H9 (cell line): ENCODE measurements at regions not wholly inside any gene's neighbourhood (a gene's known extent, or its start where the extent isn't known, plus 50 kb on each side); places are given as distances from the start of the nearest gene placed in this dataset.

Source experiments
- DNase-seq: peaks from one replicate; pipeline ENCODE4 v3.0.0-alpha.2; 2017
- H2AFZ ChIP-seq: one replicate; pipeline ENCODE4 v1.6.1; 2013; ENCODE audit warnings: mild to moderate bottlenecking, low read length, control low read depth, moderate library complexity
- H2AK5ac ChIP-seq: 2 replicates; pipeline ENCODE4 v1.6.1; 2013; ENCODE audit warnings: low read length, control low read depth, mixed read lengths; ENCODE audit not compliant: insufficient read length
- H2BK120ac ChIP-seq: one replicate; pipeline ENCODE4 v1.6.1; 2013; ENCODE audit warnings: low read depth, mild to moderate bottlenecking, low read length, control low read depth, inconsistent platforms; ENCODE audit not compliant: poor library complexity, severe bottlenecking
- H2BK12ac ChIP-seq: 2 replicates; pipeline ENCODE4 v1.6.1; 2013; ENCODE audit warnings: low read length, control low read depth, mixed read lengths, low read depth; ENCODE audit not compliant: insufficient read length
- H2BK15ac ChIP-seq: 2 replicates; pipeline ENCODE4 v1.6.1; 2013; ENCODE audit warnings: low read depth, low read length, control low read depth
- H2BK20ac ChIP-seq: one replicate; pipeline ENCODE4 v1.6.1; 2013; ENCODE audit warnings: low read depth, mild to moderate bottlenecking, low read length, control low read depth, inconsistent platforms; ENCODE audit not compliant: poor library complexity, severe bottlenecking
- H2BK5ac ChIP-seq: 2 replicates; pipeline ENCODE4 v1.6.1; 2013; ENCODE audit warnings: low read length, control low read depth, mixed read lengths; ENCODE audit not compliant: insufficient read length
- H3K14ac ChIP-seq: 2 replicates; pipeline ENCODE4 v1.6.1; 2013; ENCODE audit warnings: low read length, control low read depth; ENCODE audit not compliant: insufficient read depth
- H3K18ac ChIP-seq: 2 replicates; pipeline ENCODE4 v1.6.1; 2013; ENCODE audit warnings: low read depth, mild to moderate bottlenecking, mixed read lengths, low read length, control low read depth; ENCODE audit not compliant: insufficient read length
- H3K23ac ChIP-seq: 2 replicates; pipeline ENCODE4 v1.6.1; 2013; ENCODE audit warnings: low read length, control low read depth, mixed read lengths, low read depth; ENCODE audit not compliant: insufficient read length
- H3K23me2 ChIP-seq: 2 replicates; pipeline ENCODE4 v1.6.1; 2013; ENCODE audit warnings: low read depth, mild to moderate bottlenecking, mixed read lengths, low read length, control low read depth; ENCODE audit not compliant: insufficient read length, poor library complexity, severe bottlenecking
- H3K27ac ChIP-seq: 2 replicates; pipeline ENCODE4 v1.5.1; 2013; ENCODE audit warnings: low read length, control low read depth, mixed read lengths, low read depth; ENCODE audit not compliant: insufficient read length
- H3K27me3 ChIP-seq: 2 replicates; pipeline ENCODE4 v1.6.1; 2013; ENCODE audit warnings: low read length, control low read depth, inconsistent platforms; ENCODE audit not compliant: insufficient read depth
- H3K4ac ChIP-seq: 2 replicates; pipeline ENCODE4 v1.6.1; 2013; ENCODE audit warnings: low read depth, mild to moderate bottlenecking, control low read depth, inconsistent platforms, low read length, moderate library complexity
- H3K4me1 ChIP-seq: 2 replicates; pipeline ENCODE4 v1.6.1; 2013; ENCODE audit warnings: low read length, control low read depth, inconsistent platforms; ENCODE audit not compliant: insufficient read depth
- H3K4me2 ChIP-seq: 2 replicates; pipeline ENCODE4 v1.6.1; 2013; ENCODE audit warnings: low read length, control low read depth, mixed read lengths; ENCODE audit not compliant: insufficient read length, insufficient read depth
- H3K56ac ChIP-seq: 2 replicates; pipeline ENCODE4 v1.6.1; 2013; ENCODE audit warnings: low read depth, mild to moderate bottlenecking, mixed read lengths, low read length, control low read depth; ENCODE audit not compliant: insufficient read length
- H3K79me1 ChIP-seq: 2 replicates; pipeline ENCODE4 v1.6.1; 2013; ENCODE audit warnings: low read depth, mild to moderate bottlenecking, moderate library complexity, low read length, control low read depth, inconsistent platforms; ENCODE audit not compliant: insufficient read depth, poor library complexity, severe bottlenecking
- H3K79me2 ChIP-seq: 2 replicates; pipeline ENCODE4 v1.6.1; 2013; ENCODE audit warnings: low read length, control low read depth, inconsistent platforms; ENCODE audit not compliant: insufficient read depth
- H3K9ac ChIP-seq: 2 replicates; pipeline ENCODE4 v1.6.1; 2013; ENCODE audit warnings: low read length, control low read depth, mixed read lengths; ENCODE audit not compliant: insufficient read length; ENCODE audit errors: extremely low read depth
- H3K9me3 ChIP-seq: one replicate; pipeline ENCODE4 v1.6.1; 2013; ENCODE audit warnings: low read depth, low read length, inconsistent platforms; ENCODE audit not compliant: control insufficient read depth
- H3T11ph ChIP-seq: one replicate; pipeline ENCODE4 v1.6.1; 2013; ENCODE audit warnings: mild to moderate bottlenecking, low read length, control low read depth, inconsistent platforms
- H4K20me1 ChIP-seq: one replicate; pipeline ENCODE4 v1.6.1; 2013; ENCODE audit not compliant: control insufficient read depth, insufficient read length, insufficient read depth
- H4K5ac ChIP-seq: 2 replicates; pipeline ENCODE4 v1.6.1; 2013; ENCODE audit warnings: low read depth, mild to moderate bottlenecking, mixed read lengths, low read length, control low read depth; ENCODE audit not compliant: insufficient read length
- H4K8ac ChIP-seq: replicated peaks from 2 replicates; pipeline ENCODE4 v1.6.1; 2013; ENCODE audit warnings: low read length, control low read depth, mixed read lengths, low read depth; ENCODE audit not compliant: insufficient read length
- H4K91ac ChIP-seq: 2 replicates; pipeline ENCODE4 v1.6.1; 2013; ENCODE audit warnings: low read depth, mild to moderate bottlenecking, moderate library complexity, mixed read lengths, low read length, control low read depth; ENCODE audit not compliant: insufficient read length
- H3K27ac Mint-ChIP-seq, 3 experiments: 2 replicates in 2 of 3; 3 replicates in 1 of 3; pipeline ENCODE4 v1.8.0; 2020 to 2021; ENCODE audit warnings: mixed read lengths in 3 of 3, mild to moderate bottlenecking in 1 of 3, moderate library complexity in 1 of 3
- H3K27me3 Mint-ChIP-seq: 2 replicates; pipeline ENCODE4 v1.8.0; 2021; ENCODE audit warnings: low read depth, mild to moderate bottlenecking, moderate library complexity, mixed read lengths
- H3K36me3 Mint-ChIP-seq, 3 experiments: 2 replicates in 2 of 3; 3 replicates in 1 of 3; pipeline ENCODE4 v1.8.0; 2020 to 2021; ENCODE audit warnings: low read depth in 3 of 3, mixed read lengths in 3 of 3; ENCODE audit not compliant: insufficient read depth in 1 of 3
- H3K4me1 Mint-ChIP-seq, 2 experiments: 2 replicates each; pipeline ENCODE4 v1.8.0; 2020; ENCODE audit warnings: mixed read lengths in 2 of 2
- H3K4me3 Mint-ChIP-seq, 2 experiments: 2 replicates in 1 of 2; 3 replicates in 1 of 2; pipeline ENCODE4 v1.8.0; 2020 to 2021; ENCODE audit warnings: mild to moderate bottlenecking in 2 of 2, mixed read lengths in 2 of 2, moderate library complexity in 1 of 2
- H3K9me3 Mint-ChIP-seq, 2 experiments: 2 replicates in 1 of 2; 3 replicates in 1 of 2; pipeline ENCODE4 v1.8.0; 2020; ENCODE audit warnings: mild to moderate bottlenecking in 2 of 2, mixed read lengths in 2 of 2, moderate library complexity in 1 of 2
- WGBS: extraction: QIAGEN DNeasy Blood & Tissue Kit; methylation state at CpG from one replicate; pipeline ENCODE4 v1.1.7; 2013; ENCODE audit warnings: missing lambda C conversion rate, low lambda C conversion rate, mixed read lengths; ENCODE audit not compliant: insufficient read length; ENCODE audit errors: extremely low coverage; 5-methylcytosine and 5-hydroxymethylcytosine counted together
- TF ChIP-seq, protein P1 (sequence below): fragments of 200-600 bp; sonication (generic); conservative IDR thresholded peaks from 3 replicates; pipeline ENCODE4 v1.8.0; 2021; ENCODE audit warnings: antibody characterized with exemption, mild to moderate bottlenecking

GRCh38 chr16:5776876-5777275 is 679.3 kb upstream of the EEF2KMT start:
- no peak overlapping the region for H3K4me3 Mint-ChIP-seq
- DNase-seq: no peak
- no peak overlapping the region for H4K5ac ChIP-seq
- H4K8ac ChIP-seq: no peak overlapping the region
- no peak overlapping the region for H3K27ac ChIP-seq
- H3K4me1 Mint-ChIP-seq: no peaks in the 10 kb centered on the region
- WGBS: no CpG with 5 or more reads among the region's 2 CpGs
- no peak overlapping the region for H3K23ac ChIP-seq
- no peak overlapping the region for H2BK5ac ChIP-seq
- no peak overlapping the region for H3K4ac ChIP-seq
- no peak overlapping the region for H3T11ph ChIP-seq
- no peak overlapping the region for H2BK120ac ChIP-seq
- no peaks in the 10 kb centered on the region for H3K27me3 Mint-ChIP-seq
- no peak overlapping the region for H2BK20ac ChIP-seq
- no peak overlapping the region for H3K18ac ChIP-seq
- no peak overlapping the region for H2BK12ac ChIP-seq
- H4K20me1 ChIP-seq: no peaks in the 10 kb centered on the region
- no peak overlapping the region for H3K14ac ChIP-seq
- no peak overlapping the region for H3K9ac ChIP-seq
- no peaks in the 10 kb centered on the region for H3K36me3 Mint-ChIP-seq
- H2BK15ac ChIP-seq: no peak overlapping the region
- no peaks in the 10 kb centered on the region for H3K4me1 ChIP-seq
- no peak overlapping the region for H3K4me2 ChIP-seq
- H4K91ac ChIP-seq: no peak overlapping the region
- no peaks in the 10 kb centered on the region for H3K9me3 Mint-ChIP-seq
- no peak overlapping the region for H2AFZ ChIP-seq
- H3K56ac ChIP-seq: no peak overlapping the region
- H2AK5ac ChIP-seq: no peak overlapping the region
- H3K79me2 ChIP-seq: no peaks in the 10 kb centered on the region
- no peak overlapping the region for H3K27ac Mint-ChIP-seq
- no peaks in the 10 kb centered on the region for H3K27me3 ChIP-seq
- TF ChIP-seq, protein P1, sequence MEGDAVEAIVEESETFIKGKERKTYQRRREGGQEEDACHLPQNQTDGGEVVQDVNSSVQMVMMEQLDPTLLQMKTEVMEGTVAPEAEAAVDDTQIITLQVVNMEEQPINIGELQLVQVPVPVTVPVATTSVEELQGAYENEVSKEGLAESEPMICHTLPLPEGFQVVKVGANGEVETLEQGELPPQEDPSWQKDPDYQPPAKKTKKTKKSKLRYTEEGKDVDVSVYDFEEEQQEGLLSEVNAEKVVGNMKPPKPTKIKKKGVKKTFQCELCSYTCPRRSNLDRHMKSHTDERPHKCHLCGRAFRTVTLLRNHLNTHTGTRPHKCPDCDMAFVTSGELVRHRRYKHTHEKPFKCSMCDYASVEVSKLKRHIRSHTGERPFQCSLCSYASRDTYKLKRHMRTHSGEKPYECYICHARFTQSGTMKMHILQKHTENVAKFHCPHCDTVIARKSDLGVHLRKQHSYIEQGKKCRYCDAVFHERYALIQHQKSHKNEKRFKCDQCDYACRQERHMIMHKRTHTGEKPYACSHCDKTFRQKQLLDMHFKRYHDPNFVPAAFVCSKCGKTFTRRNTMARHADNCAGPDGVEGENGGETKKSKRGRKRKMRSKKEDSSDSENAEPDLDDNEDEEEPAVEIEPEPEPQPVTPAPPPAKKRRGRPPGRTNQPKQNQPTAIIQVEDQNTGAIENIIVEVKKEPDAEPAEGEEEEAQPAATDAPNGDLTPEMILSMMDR: no peak
- no peaks in the 10 kb centered on the region for H3K9me3 ChIP-seq
- H3K79me1 ChIP-seq: no peaks in the 10 kb centered on the region
- H3K23me2 ChIP-seq: no peaks in the 10 kb centered on the region
